K562 (cell line): ENCODE measurements at regions not wholly inside any gene's neighbourhood (a gene's known extent, or its start where the extent isn't known, plus 50 kb on each side); places are given as distances from the start of the nearest gene placed in this dataset.

Source experiments
- ATAC-seq: fragments of 200-7000 bp; cut with Tn5 transposase; 3 replicates; pipeline ENCODE4 v1.9.1; 2020; ENCODE audit warnings: moderate library complexity
- BruUV-seq: library from RNA; stranded (reverse); fragments of 400-500 nt; replicated peaks from 2 replicates; lab custom pipeline; 2021; lab: Mats Ljungman, UMichigan
- CTCF ChIA-PET: fragments of 300-600 bp; formaldehyde crosslinking; extraction: SDS; loops from one replicate; lab custom pipeline; 2021; ENCODE audit warnings: low intra/inter-chr PET ratio; lab: Yijun Ruan, JAX
- POLR2A ChIA-PET: fragments of 300-600, 350-650 bp; sonication (Branson Sonifier 250); formaldehyde crosslinking; extraction: SDS; loops from one replicate; lab custom pipeline; 2021; ENCODE audit warnings: antibody characterized with exemption, inconsistent platforms; lab: Yijun Ruan, JAX
- DNase-seq, 4 experiments: peaks; one replicate each; pipeline versions ENCODE4 v3.0.0 to v3.0.0-alpha.2; 2011 to 2018; ENCODE audit warnings: low spot score in 3 of 4, mixed read lengths in 3 of 4; ENCODE audit errors: extremely low read depth in 1 of 4
- FAIRE-seq: peaks from 2 replicates; lab custom pipeline; 2011; peaks lifted over from hg19 to GRCh38; lab: Jason Lieb, UNC
- H2AFZ ChIP-seq: 2 replicates; pipeline ENCODE4 v1.6.0; 2011; ENCODE audit warnings: low read depth, low read length, control low read depth, inconsistent platforms
- H3K27ac ChIP-seq: fragments of 200-600 bp; 3 replicates; pipeline ENCODE4 v1.8.0; 2011; ENCODE audit warnings: low read depth, mild to moderate bottlenecking, control low read depth, inconsistent platforms, low read length, moderate library complexity, mixed read lengths; ENCODE audit errors: extremely low read depth
- H3K27me3 ChIP-seq, 2 experiments: fragments of 300-600 bp in 1 of 2; 2 replicates in 1 of 2; 3 replicates in 1 of 2; pipeline versions ENCODE4 v1.6.0 to v1.8.0; 2011; ENCODE audit warnings: inconsistent platforms in 2 of 2, low read length in 2 of 2, mild to moderate bottlenecking in 1 of 2, mixed read lengths in 1 of 2, moderate library complexity in 1 of 2; ENCODE audit not compliant: control insufficient read depth in 2 of 2, insufficient read depth in 2 of 2
- H3K36me3 ChIP-seq: fragments of 300-600 bp; 3 replicates; pipeline ENCODE4 v1.8.0; 2011; ENCODE audit warnings: mild to moderate bottlenecking, low read length, inconsistent platforms; ENCODE audit not compliant: control insufficient read depth, insufficient read depth
- H3K4me1 ChIP-seq, 2 experiments: fragments of 200-600 bp in 1 of 2; replicated peaks in 1 of 2; 2 replicates in 1 of 2; 3 replicates in 1 of 2; pipeline versions ENCODE4 v1.5.1 to v1.8.0; 2011; ENCODE audit warnings: inconsistent platforms in 2 of 2, low read length in 2 of 2, mild to moderate bottlenecking in 1 of 2, mixed read lengths in 1 of 2, moderate library complexity in 1 of 2; ENCODE audit not compliant: control insufficient read depth in 2 of 2, insufficient read depth in 2 of 2
- H3K4me2 ChIP-seq: 2 replicates; pipeline ENCODE4 v1.6.1; 2011; ENCODE audit warnings: low read length, control low read depth, inconsistent platforms, mixed read lengths; ENCODE audit not compliant: insufficient read depth
- H3K4me3 ChIP-seq: fragments of 200-600 bp; sonication (generic), shearing (Covaris generic); 2 replicates; pipeline ENCODE4 v1.5.1; 2016; ENCODE audit warnings: control low read depth, inconsistent platforms
- H3K79me2 ChIP-seq: fragments of 200-600 bp; 3 replicates; pipeline ENCODE4 v1.8.0; 2011; ENCODE audit warnings: low read length, inconsistent platforms; ENCODE audit not compliant: control insufficient read depth, insufficient read depth
- H3K9ac ChIP-seq, 2 experiments: 2 replicates each; pipeline versions ENCODE4 v1.6.0 to v1.6.1; 2011; ENCODE audit warnings: low read depth in 2 of 2, low read length in 2 of 2, control low read depth in 1 of 2, inconsistent platforms in 1 of 2, mild to moderate bottlenecking in 1 of 2, mixed read lengths in 1 of 2; ENCODE audit not compliant: insufficient read depth in 1 of 2
- H3K9me1 ChIP-seq: one replicate; pipeline ENCODE4 v1.6.0; 2011; ENCODE audit warnings: inconsistent platforms, mild to moderate bottlenecking, low read length, moderate library complexity; ENCODE audit not compliant: control insufficient read depth, insufficient read depth
- H3K9me3 ChIP-seq: replicated peaks from 2 replicates; pipeline ENCODE4 v1.5.1; 2011; ENCODE audit warnings: low read depth, low read length, inconsistent platforms; ENCODE audit not compliant: control insufficient read depth, insufficient read depth
- H4K20me1 ChIP-seq: replicated peaks from 2 replicates; pipeline ENCODE4 v1.6.1; 2011; ENCODE audit warnings: low read length, inconsistent platforms, mixed read lengths; ENCODE audit not compliant: control insufficient read depth, insufficient read depth
- CEBPB ChIP-seq: fragments of 450-650 bp; IDR thresholded peaks from 2 replicates; pipeline ENCODE4 v1.6.1; 2016; ENCODE audit warnings: missing genetic modification characterization, missing compliant biosample characterization
- HMG20A ChIP-seq: fragments of 450-650 bp; formaldehyde crosslinking; conservative IDR thresholded peaks from 2 replicates; pipeline ENCODE4 v1.4.0; 2020; ENCODE audit warnings: mild to moderate bottlenecking, mixed read lengths
- RBBP5 ChIP-seq: fragments of 200-600 bp; sonication (generic); IDR thresholded peaks from 2 replicates; pipeline ENCODE4 v1.6.1; 2012; ENCODE audit warnings: borderline replicate concordance, mild to moderate bottlenecking, low read length, control low read depth, inconsistent platforms; ENCODE audit not compliant: insufficient read depth, poor library complexity, severe bottlenecking
- RFX1 ChIP-seq: fragments of 450-650 bp; IDR thresholded peaks from 2 replicates; pipeline ENCODE4 v1.6.1; 2016; ENCODE audit warnings: mild to moderate bottlenecking, moderate library complexity
- SMAD3 ChIP-seq: fragments of 450-650 bp; formaldehyde crosslinking; conservative IDR thresholded peaks from 2 replicates; pipeline ENCODE4 v1.4.0; 2020; ENCODE audit warnings: mild to moderate bottlenecking
- STAT5A ChIP-seq: IDR thresholded peaks from 2 replicates; pipeline ENCODE4 v1.6.1; 2012; ENCODE audit warnings: low read length, inconsistent platforms, borderline replicate concordance
- ZFPM2 ChIP-seq: fragments of 250-450 bp; sonication (Bioruptor Pico); IDR thresholded peaks from 2 replicates; pipeline ENCODE4 v1.5.1; 2022; ENCODE audit warnings: mild to moderate bottlenecking
- ZNF184 ChIP-seq: sonication (generic); formaldehyde crosslinking; IDR thresholded peaks from 2 replicates; pipeline ENCODE4 v1.5.0; 2020; ENCODE audit warnings: missing genetic modification reagents
- ZNF644 ChIP-seq: fragments of 200-800 bp; sonication (Bioruptor generic); IDR thresholded peaks from 2 replicates; pipeline ENCODE4 v1.6.1; 2016; ENCODE audit warnings: low read depth, missing genetic modification characterization, missing compliant biosample characterization
- ZNF695 ChIP-seq: fragments of 450-650 bp; formaldehyde crosslinking; IDR thresholded peaks from 2 replicates; pipeline ENCODE4 v1.4.0; 2020; ENCODE audit warnings: mild to moderate bottlenecking, moderate library complexity
- WGBS: fragments of 100-300 bp; shearing (Covaris generic); methylation state at CpG from one replicate; pipeline ENCODE4 v1.1.6; 2016; ENCODE audit warnings: low coverage, mixed read lengths; ENCODE audit not compliant: insufficient coverage; ENCODE audit errors: missing lambda C conversion rate; 5-methylcytosine and 5-hydroxymethylcytosine counted together
- in situ Hi-C: fragments of 300-500 bp; cut with MboI; formaldehyde crosslinking; loops from 4 replicates; pipeline ENCODE4 v1.15.0; 2018; ENCODE audit warnings: inconsistent platforms, mixed read lengths
- intact Hi-C: fragments of 100-400 bp; cut with micrococcal nuclease; formaldehyde crosslinking; loops from 2 replicates; pipeline ENCODE4 v1.14.2; 2022
- TF ChIP-seq, protein P1 (sequence below): fragments of 450-650 bp; IDR thresholded peaks from 2 replicates; pipeline ENCODE4 v1.6.1; 2016; ENCODE audit warnings: antibody characterized with exemption
- TF ChIP-seq, protein P2 (sequence below): fragments of 250-450 bp; sonication (Bioruptor Pico); IDR thresholded peaks from 2 replicates; pipeline ENCODE4 v1.5.0; 2021
- TF ChIP-seq, protein P3 (sequence below): fragments of 150-350 bp; conservative IDR thresholded peaks from 2 replicates; pipeline ENCODE4 v1.6.1; 2014; ENCODE audit warnings: low read length

DNA sequence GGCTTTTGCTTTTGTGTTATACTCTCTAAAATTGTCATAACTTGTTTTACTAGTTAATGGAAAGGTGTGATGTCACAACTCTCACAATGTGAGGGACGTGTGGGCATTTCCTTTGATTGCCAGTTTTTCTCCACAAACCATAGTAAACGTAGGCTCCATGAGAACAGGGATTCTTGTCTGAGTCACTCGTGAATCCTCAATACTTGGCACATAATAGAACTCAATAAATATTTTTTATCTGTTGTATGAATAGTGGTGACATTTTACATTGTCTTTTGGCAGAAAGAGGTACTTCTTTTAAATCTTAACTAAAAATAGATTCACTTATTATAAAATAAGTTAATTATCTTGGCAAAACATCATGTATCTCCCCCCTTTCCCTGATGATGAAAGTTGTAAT lies 69.0 kb upstream of the CNKSR3 start:
- no peaks in the 10 kb centered on the region for H3K36me3 ChIP-seq
- no peak overlapping the region for H3K9ac ChIP-seq
- FAIRE-seq (no peak), ATAC-seq (no peak), DNase-seq (no peak)
- H3K4me2 ChIP-seq, result no peak overlapping the region
- no peak overlapping the region for H3K4me3 ChIP-seq
- no TSS peak for BruUV-seq
- H3K9me1 ChIP-seq, result no peaks in the 10 kb centered on the region
- H2AFZ ChIP-seq, result no peak overlapping the region
- CTCF ChIA-PET, result no interaction called here
- no peaks in the 10 kb centered on the region for H3K79me2 ChIP-seq
- H3K4me1 ChIP-seq, result no peaks in the 10 kb centered on the region
- H3K27me3 ChIP-seq, result peaks cover 8 to 13% of the 10 kb centered on the region in 2 experiments; a peak in 4 of 5 replicates
- POLR2A ChIA-PET, result no interaction called here
- H3K27ac ChIP-seq, result no peak overlapping the region
- intact Hi-C loops, result no loop called here
- 8% methylated on average over 3 of the region's 3 CpGs for WGBS
- in situ Hi-C loops, result no loop called here
- TF ChIP-seq STAT5A (no peak), CEBPB (no peak), SMAD3 (no peak), RBBP5 (no peak), RFX1 (no peak), ZNF644 (tag) (no peak), ZNF184 (CRISPR knock-in tag) (no peak), ZFPM2 (no peak), HMG20A (no peak), ZNF695 (CRISPR knock-in tag) (no peak)
- TF ChIP-seq, protein P1, sequence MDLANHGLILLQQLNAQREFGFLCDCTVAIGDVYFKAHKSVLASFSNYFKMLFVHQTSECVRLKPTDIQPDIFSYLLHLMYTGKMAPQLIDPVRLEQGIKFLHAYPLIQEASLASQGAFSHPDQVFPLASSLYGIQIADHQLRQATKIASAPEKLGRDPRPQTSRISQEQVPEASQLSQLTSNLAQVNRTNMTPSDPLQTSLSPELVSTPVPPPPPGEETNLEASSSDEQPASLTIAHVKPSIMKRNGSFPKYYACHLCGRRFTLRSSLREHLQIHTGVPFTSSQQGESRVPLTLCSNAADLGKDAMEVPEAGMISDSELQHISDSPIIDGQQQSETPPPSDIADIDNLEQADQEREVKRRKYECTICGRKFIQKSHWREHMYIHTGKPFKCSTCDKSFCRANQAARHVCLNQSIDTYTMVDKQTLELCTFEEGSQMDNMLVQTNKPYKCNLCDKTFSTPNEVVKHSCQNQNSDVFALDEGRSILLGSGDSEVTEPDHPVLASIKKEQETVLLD, result no peak
- TF ChIP-seq, protein P2, sequence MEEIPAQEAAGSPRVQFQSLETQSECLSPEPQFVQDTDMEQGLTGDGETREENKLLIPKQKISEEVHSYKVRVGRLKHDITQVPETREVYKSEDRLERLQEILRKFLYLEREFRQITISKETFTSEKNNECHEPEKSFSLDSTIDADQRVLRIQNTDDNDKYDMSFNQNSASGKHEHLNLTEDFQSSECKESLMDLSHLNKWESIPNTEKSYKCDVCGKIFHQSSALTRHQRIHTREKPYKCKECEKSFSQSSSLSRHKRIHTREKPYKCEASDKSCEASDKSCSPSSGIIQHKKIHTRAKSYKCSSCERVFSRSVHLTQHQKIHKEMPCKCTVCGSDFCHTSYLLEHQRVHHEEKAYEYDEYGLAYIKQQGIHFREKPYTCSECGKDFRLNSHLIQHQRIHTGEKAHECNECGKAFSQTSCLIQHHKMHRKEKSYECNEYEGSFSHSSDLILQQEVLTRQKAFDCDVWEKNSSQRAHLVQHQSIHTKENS (CRISPR knock-in tag), result no peak
- TF ChIP-seq, protein P3, sequence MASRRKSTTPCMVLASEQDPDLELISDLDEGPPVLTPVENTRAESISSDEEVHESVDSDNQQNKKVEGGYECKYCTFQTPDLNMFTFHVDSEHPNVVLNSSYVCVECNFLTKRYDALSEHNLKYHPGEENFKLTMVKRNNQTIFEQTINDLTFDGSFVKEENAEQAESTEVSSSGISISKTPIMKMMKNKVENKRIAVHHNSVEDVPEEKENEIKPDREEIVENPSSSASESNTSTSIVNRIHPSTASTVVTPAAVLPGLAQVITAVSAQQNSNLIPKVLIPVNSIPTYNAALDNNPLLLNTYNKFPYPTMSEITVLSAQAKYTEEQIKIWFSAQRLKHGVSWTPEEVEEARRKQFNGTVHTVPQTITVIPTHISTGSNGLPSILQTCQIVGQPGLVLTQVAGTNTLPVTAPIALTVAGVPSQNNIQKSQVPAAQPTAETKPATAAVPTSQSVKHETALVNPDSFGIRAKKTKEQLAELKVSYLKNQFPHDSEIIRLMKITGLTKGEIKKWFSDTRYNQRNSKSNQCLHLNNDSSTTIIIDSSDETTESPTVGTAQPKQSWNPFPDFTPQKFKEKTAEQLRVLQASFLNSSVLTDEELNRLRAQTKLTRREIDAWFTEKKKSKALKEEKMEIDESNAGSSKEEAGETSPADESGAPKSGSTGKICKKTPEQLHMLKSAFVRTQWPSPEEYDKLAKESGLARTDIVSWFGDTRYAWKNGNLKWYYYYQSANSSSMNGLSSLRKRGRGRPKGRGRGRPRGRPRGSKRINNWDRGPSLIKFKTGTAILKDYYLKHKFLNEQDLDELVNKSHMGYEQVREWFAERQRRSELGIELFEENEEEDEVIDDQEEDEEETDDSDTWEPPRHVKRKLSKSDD, result no peak
- no peaks in the 10 kb centered on the region for H3K9me3 ChIP-seq
- no peaks in the 10 kb centered on the region for H4K20me1 ChIP-seq
